CD4-positive, alpha-beta T cell treated with Interleukin-6 at 100 ng/mL for 8 hours (primary cell): ENCODE measurements at regions not wholly inside any gene's neighbourhood (a gene's known extent, or its start where the extent isn't known, plus 50 kb on each side); places are given as distances from the start of the nearest gene placed in this dataset.
A peak's percentile ranks its signal among the peaks of the same experiment; 100 is the strongest.
"Not testable (repeated sequence)": the region's sequence is repeated elsewhere in the genome, so short reads cannot be mapped to it uniquely, and the experiment has no call there.

Experiments
- DNase-seq: peaks from one replicate; pipeline ENCODE4 v3.0.0-alpha.2; 2020; ENCODE audit warnings: mixed read lengths, low spot score

GRCh38 chr1:119253366-119253765 lies 112.9 kb upstream of the WARS2 start:
- no peak for DNase-seq

GRCh38 chr1:119254067-119254720 lies 113.7 kb upstream of the WARS2 start:
- no peak for DNase-seq

GRCh38 chr1:119256089-119256488 lies 112.5 kb upstream of the HAO2 start:
- DNase-seq: not testable (repeated sequence)

GRCh38 chr1:119260506-119260905 lies 108.1 kb upstream of the HAO2 start:
- DNase-seq: no peak

GRCh38 chr1:119266386-119266785 lies 102.2 kb upstream of the HAO2 start:
- DNase-seq: no peak

- DNase-seq: no peak
These were observed 101.7 kb upstream of the HAO2 start for GRCh38 chr1:119266858-119267257.

GRCh38 chr1:119267288-119267687 lies 101.3 kb upstream of the HAO2 start:
- DNase-seq: not testable (repeated sequence)

GRCh38 chr1:119268879-119269278 lies 99.7 kb upstream of the HAO2 start:
- no peak for DNase-seq

- DNase-seq: peak; percentile 8
These were observed 93.1 kb upstream of the HAO2 start for GRCh38 chr1:119275145-119276134.

- no peak for DNase-seq
These were observed 92.0 kb upstream of the HAO2 start for GRCh38 chr1:119276558-119276957.

- no peak for DNase-seq
These were observed 88.9 kb upstream of the HAO2 start for GRCh38 chr1:119279456-119280381.

- DNase-seq: no peak
These were observed 83.1 kb upstream of the HAO2 start for GRCh38 chr1:119285482-119285881.

GRCh38 chr1:119286587-119287181 lies 81.9 kb upstream of the HAO2 start:
- DNase-seq: peak; percentile 4

- DNase-seq: no peak
These were observed 79.8 kb upstream of the HAO2 start for GRCh38 chr1:119288751-119289150.

GRCh38 chr1:119290297-119290696 lies 78.3 kb upstream of the HAO2 start:
- no peak for DNase-seq

- DNase-seq: no peak
These were observed 76.9 kb upstream of the HAO2 start for GRCh38 chr1:119291611-119292206.

GRCh38 chr1:119293797-119294196 lies 74.8 kb upstream of the HAO2 start:
- DNase-seq: no peak

- DNase-seq: no peak
These were observed 74.4 kb upstream of the HAO2 start for GRCh38 chr1:119294199-119294598.

- peak; percentile 4 for DNase-seq
These were observed 73.9 kb upstream of the HAO2 start for GRCh38 chr1:119294722-119295121.

- DNase-seq: no peak
These were observed 69.8 kb upstream of the HAO2 start for GRCh38 chr1:119298687-119299303.

- DNase-seq: no peak
These were observed 66.6 kb upstream of the HAO2 start for GRCh38 chr1:119302011-119302410.
